ENCODE measurements at regions not wholly inside any gene's neighbourhood (a gene's known extent, or its start where the extent isn't known, plus 50 kb on each side); places are given as distances from the start of the nearest gene placed in this dataset.

GRCh38 chr13:40371531-40372125 lies 294.8 kb downstream of the FOXO1 start:
- no peak for TF ChIP-seq CTCF (IDR thresholded peaks at IDR 0.05)
- no peak for TF ChIP-seq POLR2A (IDR thresholded peaks at IDR 0.05)

All from right lobe of liver (tissue), 4 donors.